HS-5 (cell line): ENCODE measurements at regions not wholly inside any gene's neighbourhood (a gene's known extent, or its start where the extent isn't known, plus 50 kb on each side); places are given as distances from the start of the nearest gene placed in this dataset.
A peak's percentile ranks its signal among the peaks of the same experiment; 100 is the strongest.

Experiments used
- DNase-seq: peaks from one replicate; pipeline ENCODE4 v3.0.0-alpha.2; 2012; ENCODE audit warnings: low read depth

- no peak for DNase-seq
Measured at GRCh38 chr11:27604416-27604815, 95.8 kb downstream of the BDNF start.

GRCh38 chr11:27603376-27603990 lies 96.8 kb downstream of the BDNF start:
- DNase-seq = no peak

GRCh38 chr11:27600656-27601055 lies 94.1 kb upstream of the LIN7C start:
- no peak for DNase-seq

- DNase-seq = no peak
Measured at GRCh38 chr11:27599217-27599616, 92.6 kb upstream of the LIN7C start.

GRCh38 chr11:27596802-27597201 lies 90.2 kb upstream of the LIN7C start:
- no peak for DNase-seq

GRCh38 chr11:27596388-27596787 lies 89.8 kb upstream of the LIN7C start:
- no peak for DNase-seq

- DNase-seq = no peak
Measured at GRCh38 chr11:27592098-27592780, 85.7 kb upstream of the LIN7C start.

- no peak for DNase-seq
Measured at GRCh38 chr11:27582621-27583020, 76.1 kb upstream of the LIN7C start.

- DNase-seq = no peak
Measured at GRCh38 chr11:27574342-27574741, 67.8 kb upstream of the LIN7C start.

- no peak for DNase-seq
Measured at GRCh38 chr11:27573024-27573423, 66.5 kb upstream of the LIN7C start.

- DNase-seq = no peak
Measured at GRCh38 chr11:27571154-27571810, 64.7 kb upstream of the LIN7C start.

- DNase-seq = no peak
Measured at GRCh38 chr11:27570542-27570941, 64.0 kb upstream of the LIN7C start.

- DNase-seq = no peak
Measured at GRCh38 chr11:27563641-27564040, 57.1 kb upstream of the LIN7C start.

- peak; percentile 38 for DNase-seq
Measured at GRCh38 chr11:27563201-27563600, 56.6 kb upstream of the LIN7C start.

GRCh38 chr11:27558401-27558800 lies 51.8 kb upstream of the LIN7C start:
- no peak for DNase-seq

- no peak for DNase-seq
Measured at GRCh38 chr11:27557226-27557625, 50.7 kb upstream of the LIN7C start.
